Sigmoid colon (tissue), 6 donors: ENCODE measurements at regions not wholly inside any gene's neighbourhood (a gene's known extent, or its start where the extent isn't known, plus 50 kb on each side); places are given as distances from the start of the nearest gene placed in this dataset.
"Not testable (repeated sequence)": the region's sequence is repeated elsewhere in the genome, so short reads cannot be mapped to it uniquely, and the experiment has no call there.

Source experiments
- DNase-seq: peaks from one replicate; pipeline ENCODE4 v3.0.0-alpha.2; 2019
- H3K27ac ChIP-seq, 4 donors: fragments of 200-600 bp; sonication (generic); one replicate each; pipeline ENCODE4 v1.5.1; 2016 to 2019; ENCODE audit warnings: mild to moderate bottlenecking in 1 of 4
- H3K27me3 ChIP-seq, 3 donors: fragments of 200-600 bp; sonication (generic); one replicate each; pipeline ENCODE4 v1.5.1; 2019; ENCODE audit warnings: mild to moderate bottlenecking in 1 of 3
- H3K36me3 ChIP-seq, 4 donors: fragments of 200-600 bp; sonication (generic); one replicate each; pipeline ENCODE4 v1.5.1; 2016 to 2019
- H3K4me1 ChIP-seq, 4 donors: fragments of 200-600 bp; sonication (generic); one replicate each; pipeline ENCODE4 v1.5.1; 2017 to 2019
- H3K4me3 ChIP-seq, 4 donors: fragments of 200-600 bp; sonication (generic); one replicate each; pipeline ENCODE4 v1.5.1; 2017 to 2019; ENCODE audit warnings: mild to moderate bottlenecking in 2 of 4, moderate library complexity in 1 of 4
- H3K9me3 ChIP-seq, 4 donors: fragments of 200-600 bp in 3 of 4; sonication (generic) in 3 of 4; one replicate each; pipeline versions ENCODE4 v1.5.1 to v1.6.1; 2013 to 2019
- EP300 ChIP-seq, 4 donors: sonication (generic); formaldehyde crosslinking; IDR thresholded peaks; one replicate each; pipeline ENCODE4 v1.6.1; 2017; ENCODE audit warnings: antibody characterized with exemption in 4 of 4
- POLR2A ChIP-seq, 2 donors: fragments of 450-650 bp; IDR thresholded peaks; one replicate each; pipeline ENCODE4 v1.6.1; 2016; ENCODE audit warnings: antibody characterized with exemption in 2 of 2, mild to moderate bottlenecking in 2 of 2, moderate library complexity in 2 of 2
- POLR2AphosphoS5 ChIP-seq, 4 donors: sonication (generic); formaldehyde crosslinking; IDR thresholded peaks; one replicate each; pipeline ENCODE4 v1.6.1; 2017; ENCODE audit warnings: antibody characterized with exemption in 4 of 4
- WGBS, 2 donors: extraction: QIAGEN DNeasy Blood & Tissue Kit; methylation state at CpG; one replicate each; pipeline ENCODE4 v1.1.7; 2013; 5-methylcytosine and 5-hydroxymethylcytosine counted together
- intact Hi-C: fragments of 100-400 bp; cut with DNase I; formaldehyde crosslinking; loops from one replicate; pipeline ENCODE4 v1.15.1; 2023
- TF ChIP-seq, protein P1 (sequence below), 4 experiments: fragments of 450-650 bp in 3 of 4; fragments of 200-600 bp in 1 of 4; IDR thresholded peaks; one replicate each; pipeline ENCODE4 v1.5.1; 2016 to 2019; ENCODE audit warnings: antibody characterized with exemption in 4 of 4, mild to moderate bottlenecking in 3 of 4, moderate library complexity in 2 of 4
- donor health status: healthy with polysubstance abuse.
- donor health status: healthy.

DNA sequence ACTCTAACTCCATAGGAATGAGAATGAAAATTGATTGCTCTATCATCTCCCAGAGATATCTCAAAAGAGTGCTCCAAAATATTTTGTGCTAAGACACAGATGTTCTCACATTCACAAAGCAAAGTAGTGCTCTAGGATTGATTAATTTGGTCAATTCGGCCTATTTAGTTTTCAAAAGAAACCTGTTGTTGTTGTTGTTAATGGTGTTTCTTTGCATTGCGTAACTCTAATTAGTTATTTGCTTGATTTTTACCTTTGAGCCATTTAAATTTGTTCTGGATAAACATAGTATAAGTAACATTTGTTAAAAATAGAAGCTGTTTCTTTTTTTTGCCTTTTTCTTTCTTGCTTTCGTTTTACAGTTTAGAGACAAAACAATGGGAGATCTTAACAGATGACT lies 382.5 kb downstream of the CAAP1 start:
- no peaks in the 10 kb centered on the region for H3K9me3 ChIP-seq
- no peak for DNase-seq
- H3K36me3 ChIP-seq: no peaks in the 10 kb centered on the region
- no peaks in the 10 kb centered on the region for H3K27me3 ChIP-seq
- TF ChIP-seq POLR2A (IDR thresholded peaks at IDR 0.05) (no peak), POLR2AphosphoS5 (IDR thresholded peaks at IDR 0.05) (no peak), EP300 (IDR thresholded peaks at IDR 0.05) (no peak)
- TF ChIP-seq, protein P1, sequence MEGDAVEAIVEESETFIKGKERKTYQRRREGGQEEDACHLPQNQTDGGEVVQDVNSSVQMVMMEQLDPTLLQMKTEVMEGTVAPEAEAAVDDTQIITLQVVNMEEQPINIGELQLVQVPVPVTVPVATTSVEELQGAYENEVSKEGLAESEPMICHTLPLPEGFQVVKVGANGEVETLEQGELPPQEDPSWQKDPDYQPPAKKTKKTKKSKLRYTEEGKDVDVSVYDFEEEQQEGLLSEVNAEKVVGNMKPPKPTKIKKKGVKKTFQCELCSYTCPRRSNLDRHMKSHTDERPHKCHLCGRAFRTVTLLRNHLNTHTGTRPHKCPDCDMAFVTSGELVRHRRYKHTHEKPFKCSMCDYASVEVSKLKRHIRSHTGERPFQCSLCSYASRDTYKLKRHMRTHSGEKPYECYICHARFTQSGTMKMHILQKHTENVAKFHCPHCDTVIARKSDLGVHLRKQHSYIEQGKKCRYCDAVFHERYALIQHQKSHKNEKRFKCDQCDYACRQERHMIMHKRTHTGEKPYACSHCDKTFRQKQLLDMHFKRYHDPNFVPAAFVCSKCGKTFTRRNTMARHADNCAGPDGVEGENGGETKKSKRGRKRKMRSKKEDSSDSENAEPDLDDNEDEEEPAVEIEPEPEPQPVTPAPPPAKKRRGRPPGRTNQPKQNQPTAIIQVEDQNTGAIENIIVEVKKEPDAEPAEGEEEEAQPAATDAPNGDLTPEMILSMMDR (IDR thresholded peaks at IDR 0.05): no peak
- H3K27ac ChIP-seq: no peak overlapping the region
- WGBS, 2 donors: 69 to 89% methylated on average over 3 of the region's 3 CpGs
- H3K4me3 ChIP-seq: no peak overlapping the region
- intact Hi-C loops: no loop called here
- H3K4me1 ChIP-seq: no peaks in the 10 kb centered on the region

DNA sequence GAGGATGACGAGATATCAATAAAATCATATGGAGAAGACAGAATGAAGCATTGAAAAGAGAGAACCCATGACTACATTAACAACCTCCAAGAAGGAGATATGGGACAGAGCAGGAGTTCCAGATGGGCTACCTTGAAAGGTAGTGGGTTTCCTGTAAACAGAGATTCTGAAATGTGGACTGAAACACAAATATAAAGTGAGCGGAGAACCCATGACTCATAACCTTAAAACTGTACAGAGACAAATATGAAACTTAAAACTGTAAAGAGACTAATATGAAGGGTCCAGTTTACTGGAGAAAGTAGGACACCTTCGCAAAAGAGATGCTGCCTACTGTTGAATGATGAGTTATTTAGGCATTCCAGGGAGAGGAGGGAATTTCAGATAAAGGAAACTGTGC lies 383.7 kb downstream of the CAAP1 start:
- Histone ChIP-seq H3K36me3 (no peaks in the 10 kb centered on the region), H3K27ac (no peak overlapping the region), H3K4me3 (no peak overlapping the region), H3K27me3 (no peaks in the 10 kb centered on the region), H3K4me1 (no peaks in the 10 kb centered on the region), H3K9me3 (no peaks in the 10 kb centered on the region)
- TF ChIP-seq POLR2AphosphoS5 (IDR thresholded peaks at IDR 0.05) (no peak), EP300 (IDR thresholded peaks at IDR 0.05) (no peak)
- TF ChIP-seq, protein P1 (IDR thresholded peaks at IDR 0.05): no peak
- intact Hi-C loops: no loop called here
- WGBS, 2 donors: 90 to 92% methylated on average over 3 of the region's 3 CpGs
- DNase-seq: no peak

DNA sequence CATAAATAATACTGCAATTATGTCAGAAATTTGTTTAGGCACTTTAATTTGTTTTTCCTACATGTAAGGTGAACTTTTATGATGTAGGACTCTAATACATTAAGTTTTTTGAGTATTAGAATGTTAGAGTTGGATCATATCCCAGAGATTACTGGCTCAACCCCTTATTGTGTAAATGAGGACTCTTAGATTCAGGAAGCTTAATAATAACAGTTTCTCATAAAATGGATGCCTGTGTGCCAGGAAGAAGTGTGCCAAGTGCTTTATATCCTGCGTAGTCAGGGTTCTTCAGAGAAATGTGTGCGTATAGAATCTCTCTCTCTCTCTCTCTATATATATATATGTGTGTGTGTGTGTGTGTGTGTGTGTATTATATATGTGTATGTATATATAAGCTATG lies 388.5 kb downstream of the CAAP1 start:
- Histone ChIP-seq H3K9me3 (no peaks in the 10 kb centered on the region), H3K4me3 (no peak overlapping the region), H3K27me3 (no peaks in the 10 kb centered on the region), H3K4me1 (no peaks in the 10 kb centered on the region), H3K36me3 (no peaks in the 10 kb centered on the region), H3K27ac (no peak overlapping the region)
- no peak for DNase-seq
- intact Hi-C loops: no loop called here
- TF ChIP-seq POLR2AphosphoS5 (IDR thresholded peaks at IDR 0.05): no peak
- no peak for TF ChIP-seq EP300 (IDR thresholded peaks at IDR 0.05)
- no peak for TF ChIP-seq POLR2A (IDR thresholded peaks at IDR 0.05)
- TF ChIP-seq, protein P1 (IDR thresholded peaks at IDR 0.05): no peak
- 38 to 40% methylated on average over 2 of the region's 2 CpGs for WGBS, 2 donors

DNA sequence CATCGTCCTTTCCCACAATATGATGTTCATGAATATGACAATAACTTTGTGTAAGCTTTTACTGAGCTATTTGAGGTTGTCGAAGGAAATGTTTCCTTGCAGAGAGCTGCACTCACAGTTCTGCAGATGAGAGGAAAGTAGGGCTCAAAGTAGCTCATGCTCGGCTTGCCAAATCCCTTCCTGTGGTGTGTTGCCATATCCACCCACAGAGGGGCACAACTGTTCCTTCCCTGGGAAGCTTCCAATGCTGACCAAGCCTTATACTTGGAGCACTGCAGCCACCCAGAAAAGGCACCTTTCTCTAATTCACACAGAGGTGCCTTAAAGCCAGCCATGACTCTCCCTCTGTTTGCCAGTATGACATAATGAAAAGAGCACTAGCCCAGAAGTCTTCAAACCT lies 390.3 kb downstream of the CAAP1 start:
- no peak for TF ChIP-seq POLR2A (IDR thresholded peaks at IDR 0.05)

DNA sequence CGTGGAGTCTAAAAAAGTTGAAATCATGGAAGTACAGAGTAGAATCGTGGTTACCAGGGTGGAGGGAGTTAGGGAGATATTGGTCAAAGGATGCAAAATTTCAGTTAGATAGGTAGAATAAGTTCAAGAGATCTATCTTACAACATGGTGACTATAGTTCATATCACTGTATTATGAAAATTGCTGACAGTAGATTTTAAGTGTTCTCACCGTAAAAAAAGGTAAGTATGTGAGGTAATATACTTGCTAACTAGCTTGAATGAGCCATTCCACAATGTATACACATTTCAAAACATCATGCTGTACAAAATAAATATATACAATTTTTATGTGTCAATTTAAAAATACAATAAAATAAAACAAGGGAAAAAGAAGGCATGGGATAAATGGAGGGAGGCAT lies 392.1 kb downstream of the CAAP1 start:
- no peaks in the 10 kb centered on the region for H3K36me3 ChIP-seq
- no peak for TF ChIP-seq POLR2AphosphoS5 (IDR thresholded peaks at IDR 0.05)
- no peak for TF ChIP-seq POLR2A (IDR thresholded peaks at IDR 0.05)
- no peak for TF ChIP-seq EP300 (IDR thresholded peaks at IDR 0.05)
- TF ChIP-seq, protein P1 (IDR thresholded peaks at IDR 0.05): no peak
- H3K9me3 ChIP-seq: peaks cover 0 to 5% (median 0%) of the 10 kb centered on the region in 4 donors
- intact Hi-C loops: no loop called here
- 45 to 63% methylated on average over 3 of the region's 3 CpGs for WGBS, 2 donors
- DNase-seq: no peak
- H3K27me3 ChIP-seq: no peaks in the 10 kb centered on the region
- no peaks in the 10 kb centered on the region for H3K4me1 ChIP-seq
- H3K4me3 ChIP-seq: no peak overlapping the region
- H3K27ac ChIP-seq: no peak overlapping the region

More for the DNA sequence above, 390.3 kb downstream of the CAAP1 start:
- no peaks in the 10 kb centered on the region for H3K4me1 ChIP-seq
- no peak overlapping the region for H3K27ac ChIP-seq
- peaks cover 0 to 5% (median 0%) of the 10 kb centered on the region in 4 donors for H3K9me3 ChIP-seq
- DNase-seq: no peak
- intact Hi-C loops: no loop called here
- H3K27me3 ChIP-seq: no peaks in the 10 kb centered on the region
- H3K4me3 ChIP-seq: no peak overlapping the region
- no peaks in the 10 kb centered on the region for H3K36me3 ChIP-seq
- 58 to 61% methylated on average over 3 of the region's 3 CpGs for WGBS, 2 donors

DNA sequence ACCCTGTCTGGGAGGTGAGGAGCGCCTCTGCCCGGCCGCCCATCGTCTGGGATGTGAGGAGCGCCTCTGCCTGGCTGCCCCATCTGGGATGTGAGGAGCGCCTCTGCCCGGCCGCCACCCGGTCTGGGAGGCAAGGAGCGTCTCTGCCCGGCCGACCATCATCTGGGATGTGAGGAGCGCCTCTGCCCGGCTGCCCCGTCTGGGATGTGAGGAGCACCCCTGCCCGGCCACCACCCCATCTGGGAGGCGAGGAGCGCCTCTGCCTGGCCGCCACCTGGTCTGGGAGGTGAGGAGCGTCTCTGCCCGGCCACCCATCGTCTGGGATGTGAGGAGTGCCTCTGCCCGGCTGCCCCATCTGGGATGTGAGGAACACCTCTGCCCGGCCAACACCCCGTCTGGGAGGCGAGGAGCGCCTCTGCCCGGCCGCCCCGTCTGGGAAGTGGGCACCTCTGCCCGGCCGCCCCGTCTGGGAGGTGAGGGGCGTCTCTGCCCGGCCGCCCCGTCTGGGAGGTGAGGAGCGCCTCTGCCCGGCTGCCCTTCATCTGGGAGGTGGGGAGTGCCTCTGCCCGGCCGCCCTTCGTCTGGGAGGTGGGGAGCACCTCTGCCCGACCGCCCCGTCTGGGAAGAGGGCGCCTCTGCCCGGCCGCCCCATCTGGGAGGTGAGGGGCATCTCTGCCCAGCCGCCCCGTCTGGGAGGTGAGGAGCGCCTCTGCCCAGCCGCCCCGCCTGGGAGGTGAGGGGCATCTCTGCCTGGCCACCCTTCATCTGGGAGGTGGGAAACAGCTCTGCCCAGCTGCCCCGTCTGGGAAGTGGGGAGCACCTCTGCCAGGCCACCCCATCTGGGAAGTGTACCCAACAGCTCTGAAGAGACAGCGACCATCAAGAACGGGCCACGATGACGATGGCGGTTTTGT lies 399.7 kb downstream of the CAAP1 start:
- WGBS, 2 donors: 93 to 94% methylated on average over 59 of the region's 59 CpGs
- H3K36me3 ChIP-seq, H3K9me3 ChIP-seq, intact Hi-C loops, H3K27ac ChIP-seq, H3K4me1 ChIP-seq, H3K4me3 ChIP-seq, H3K27me3 ChIP-seq: not testable (repeated sequence)
- DNase-seq: peak; percentile 54

DNA sequence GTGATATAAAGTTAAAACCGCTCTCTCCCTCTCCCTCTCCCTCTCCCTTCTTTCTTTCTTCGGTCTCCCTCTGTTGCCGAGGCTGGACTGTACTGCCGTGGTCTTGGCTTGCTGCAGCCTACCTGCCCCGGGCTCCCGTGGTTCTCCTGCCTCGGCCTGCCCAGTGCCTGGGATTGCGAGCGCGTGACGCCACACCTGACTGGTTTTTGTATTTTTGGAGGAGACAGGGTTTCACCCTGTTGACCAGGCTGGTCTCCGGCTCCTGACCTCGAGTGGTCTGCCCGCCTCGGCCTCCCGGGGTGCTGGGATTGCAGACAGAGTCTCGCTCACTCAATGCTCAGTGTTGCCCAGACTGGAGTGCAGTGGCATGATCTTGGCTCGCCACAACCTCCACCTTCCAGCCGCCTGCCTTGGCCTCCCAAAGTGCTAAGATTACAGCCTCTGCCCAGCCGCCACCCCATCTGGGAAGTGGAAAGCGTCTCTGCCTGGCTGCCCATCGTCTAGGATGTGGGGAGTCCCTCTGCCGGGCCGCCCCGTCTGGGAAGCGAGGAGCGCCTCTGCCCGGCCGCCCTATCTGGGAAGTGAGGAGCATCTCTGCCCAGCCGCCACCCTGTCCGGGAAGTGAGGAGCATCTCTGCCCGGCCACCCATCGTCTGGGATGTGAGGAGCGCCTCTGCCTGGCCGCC lies 400.5 kb downstream of the CAAP1 start:
- WGBS, 2 donors: 93 to 95% methylated on average over 35 of the region's 35 CpGs
- H3K4me3 ChIP-seq, H3K4me1 ChIP-seq, H3K9me3 ChIP-seq, DNase-seq, H3K27ac ChIP-seq, intact Hi-C loops, H3K36me3 ChIP-seq, H3K27me3 ChIP-seq: not testable (repeated sequence)
